ENCODE measurements at regions not wholly inside any gene's neighbourhood (a gene's known extent, or its start where the extent isn't known, plus 50 kb on each side); places are given as distances from the start of the nearest gene placed in this dataset.
"Not testable (repeated sequence)": the region's sequence is repeated elsewhere in the genome, so short reads cannot be mapped to it uniquely, and the experiment has no call there.

DNA sequence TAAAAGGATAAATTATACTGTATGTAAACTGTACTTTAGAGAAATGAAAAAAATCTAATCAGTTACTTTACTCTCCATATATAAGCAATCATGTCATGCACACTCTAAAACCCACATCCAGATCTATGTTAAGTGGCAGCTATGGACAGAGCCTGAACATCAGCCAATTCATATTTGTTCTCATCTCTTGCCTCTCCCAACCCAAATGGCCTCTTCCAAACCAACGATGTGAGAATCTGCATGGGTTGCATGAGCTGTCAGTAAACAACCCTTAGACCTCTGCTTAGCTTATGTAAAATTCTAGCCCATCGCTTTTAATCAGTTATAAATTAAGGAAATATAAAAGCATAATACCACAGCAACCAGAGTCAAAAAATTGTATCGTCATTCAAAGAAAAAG is 288.7 kb upstream of the INTU start:
- in situ Hi-C loops (cut with HindIII; ENCODE audit: low pct_unique_long_range_greater_than_20kb, low sequenced_read_pairs) = no loop called here
- no peak for DNase-seq (ENCODE audit: low read depth)

GRCh38 chr4:127347936-127348335 is 284.8 kb upstream of the INTU start:
- in situ Hi-C loops (cut with HindIII; ENCODE audit: low pct_unique_long_range_greater_than_20kb, low sequenced_read_pairs) = no loop called here

DNA sequence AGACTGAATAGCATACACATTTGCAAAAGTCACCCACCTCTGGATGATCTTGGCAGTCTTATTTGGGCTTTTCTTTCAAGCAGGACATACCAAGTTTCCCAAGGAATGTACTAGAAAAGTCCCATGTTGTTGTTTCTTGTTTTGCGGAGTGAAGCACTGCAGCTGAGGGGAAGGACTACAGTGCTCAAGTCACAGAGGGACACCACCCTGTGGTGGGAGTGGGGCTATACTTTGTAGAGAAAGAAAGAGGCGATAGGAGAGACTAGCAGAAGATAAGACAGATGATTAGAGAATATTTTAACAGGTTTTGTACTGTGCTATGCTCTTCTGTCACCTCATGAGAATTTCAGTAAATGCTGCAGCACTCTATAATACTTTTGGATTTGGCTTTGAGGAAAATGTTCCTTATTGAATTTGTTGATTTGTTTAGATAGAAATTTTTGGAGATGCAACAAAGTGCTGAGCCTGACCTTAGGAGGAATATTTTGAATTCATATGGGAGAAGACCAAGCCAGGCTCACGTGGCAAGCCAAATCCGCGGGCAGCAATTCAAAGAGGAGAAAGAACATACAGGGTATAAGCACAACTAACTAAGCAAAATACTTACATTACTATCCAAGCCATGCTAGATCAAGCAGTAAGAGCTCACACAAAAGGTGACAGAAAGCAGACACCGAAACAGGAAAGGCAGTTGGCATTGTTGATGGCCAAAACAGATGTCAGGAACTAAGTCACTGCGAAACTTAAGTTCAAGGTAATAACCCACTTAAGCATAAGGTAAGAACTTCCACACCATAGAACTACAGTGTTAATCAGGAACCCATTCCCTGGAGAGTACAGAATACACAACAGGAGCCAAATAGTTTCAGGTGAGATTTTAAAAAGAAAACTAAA is 280.3 kb upstream of the INTU start:
- in situ Hi-C loops (cut with HindIII; ENCODE audit: low pct_unique_long_range_greater_than_20kb, low sequenced_read_pairs) = no loop called here
- no peak for DNase-seq (ENCODE audit: low read depth)

More at GRCh38 chr4:127347936-127348335, 284.8 kb upstream of the INTU start:
- DNase-seq (ENCODE audit: low read depth) = no peak

- in situ Hi-C loops (cut with HindIII; ENCODE audit: low pct_unique_long_range_greater_than_20kb, low sequenced_read_pairs) = no loop called here
Observed at GRCh38 chr4:127355743-127356142, 277.0 kb upstream of the INTU start.

DNA sequence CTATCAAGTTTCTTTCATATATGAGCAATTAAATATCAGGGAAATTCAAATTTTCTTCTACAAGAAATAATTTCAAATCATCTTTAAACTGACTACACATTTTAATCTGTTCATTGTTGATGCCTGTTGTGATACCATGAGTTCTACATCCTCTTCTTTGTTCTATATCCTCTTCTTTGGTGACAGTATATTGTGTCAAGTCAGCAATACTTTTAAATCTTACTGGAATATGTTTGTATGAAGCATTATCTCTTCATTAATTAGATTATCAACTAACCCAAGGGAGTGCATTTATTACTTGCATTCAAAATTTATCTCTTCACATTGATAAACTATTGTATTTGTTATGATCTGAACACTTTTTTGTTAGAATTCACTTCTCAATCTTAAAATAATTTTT is 275.0 kb upstream of the INTU start:
- in situ Hi-C loops (cut with HindIII; ENCODE audit: low pct_unique_long_range_greater_than_20kb, low sequenced_read_pairs) = no loop called here
- no peak for DNase-seq (ENCODE audit: low read depth)

More at GRCh38 chr4:127355743-127356142, 277.0 kb upstream of the INTU start:
- DNase-seq (ENCODE audit: low read depth) = no peak

DNA sequence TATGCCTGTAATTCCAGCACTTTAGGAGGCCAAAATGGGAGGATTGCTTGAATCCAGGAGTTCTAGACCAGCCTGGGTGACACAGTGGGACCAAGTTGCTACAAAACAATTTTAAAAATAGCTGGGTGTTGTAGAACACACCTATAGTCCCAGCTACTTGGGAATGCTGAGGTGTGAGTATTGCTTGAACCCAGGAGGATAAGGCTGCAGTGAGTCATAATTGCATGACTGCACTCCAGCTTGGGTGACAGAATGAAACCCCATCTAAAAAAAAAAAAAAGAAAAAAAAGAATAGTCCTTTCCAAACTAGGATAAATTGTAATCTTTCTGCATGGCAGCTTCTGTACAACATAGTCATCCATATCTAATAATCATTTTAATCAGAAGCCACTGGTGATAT is 270.1 kb upstream of the INTU start:
- in situ Hi-C loops (cut with HindIII; ENCODE audit: low pct_unique_long_range_greater_than_20kb, low sequenced_read_pairs) = no loop called here
- no peak for DNase-seq (ENCODE audit: low read depth)

- in situ Hi-C loops (cut with HindIII; ENCODE audit: low pct_unique_long_range_greater_than_20kb, low sequenced_read_pairs) = no loop called here
- DNase-seq (ENCODE audit: low read depth) = no peak
Observed at GRCh38 chr4:127364397-127364796, 268.4 kb upstream of the INTU start.

GRCh38 chr4:127364911-127365310 is 267.8 kb upstream of the INTU start:
- DNase-seq (ENCODE audit: low read depth) = no peak
- in situ Hi-C loops (cut with HindIII; ENCODE audit: low pct_unique_long_range_greater_than_20kb, low sequenced_read_pairs) = no loop called here

DNA sequence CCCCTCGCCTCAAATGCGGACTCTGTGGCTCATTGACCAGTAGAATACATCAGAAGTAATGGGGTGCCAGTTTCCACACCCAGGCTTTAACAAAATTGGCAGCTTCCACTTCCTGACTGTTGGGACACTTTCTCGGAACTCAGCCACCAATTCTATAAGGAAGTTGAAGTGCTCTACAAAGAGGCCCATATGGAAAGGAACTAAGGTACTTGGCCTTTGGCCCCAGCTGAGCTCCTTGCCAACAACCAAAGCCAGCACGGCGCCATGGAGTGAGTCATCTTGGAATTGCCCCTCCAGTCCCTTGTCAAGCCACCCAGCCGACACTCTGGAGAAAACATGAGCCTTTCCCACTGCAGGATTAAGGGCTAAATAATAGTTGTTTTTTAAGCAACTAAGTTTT is 262.2 kb upstream of the INTU start:
- in situ Hi-C loops (cut with HindIII; ENCODE audit: low pct_unique_long_range_greater_than_20kb, low sequenced_read_pairs) = no loop called here

GRCh38 chr4:127379499-127379898 is 253.3 kb upstream of the INTU start:
- in situ Hi-C loops (cut with HindIII; ENCODE audit: low pct_unique_long_range_greater_than_20kb, low sequenced_read_pairs) = no loop called here
- DNase-seq (ENCODE audit: low read depth) = no peak

More for the DNA sequence above, 262.2 kb upstream of the INTU start:
- DNase-seq (ENCODE audit: low read depth) = no peak

DNA sequence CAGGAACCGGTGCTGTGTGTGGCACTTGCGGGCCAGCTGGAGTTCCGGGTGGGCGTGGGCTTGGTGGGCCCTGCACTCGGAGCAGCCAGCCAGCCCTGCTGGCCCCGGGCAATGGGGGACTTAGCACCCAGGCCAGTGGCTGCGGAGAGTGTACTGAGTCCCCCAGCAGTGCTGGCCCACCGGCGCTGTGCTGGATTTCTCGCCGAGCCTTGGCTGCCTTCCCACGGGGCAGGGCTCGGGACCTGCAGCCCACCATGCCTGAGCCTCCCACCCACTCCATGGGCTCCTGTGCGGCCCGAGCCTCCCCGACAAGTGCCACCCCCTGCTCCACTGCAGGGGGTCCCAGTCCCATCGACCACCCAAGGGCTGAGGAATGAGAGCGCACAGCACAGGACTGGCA is 252.8 kb upstream of the INTU start:
- in situ Hi-C loops (cut with HindIII; ENCODE audit: low pct_unique_long_range_greater_than_20kb, low sequenced_read_pairs); DNase-seq (ENCODE audit: low read depth): not testable (repeated sequence)

GRCh38 chr4:127383666-127384065 is 249.1 kb upstream of the INTU start:
- DNase-seq (ENCODE audit: low read depth) = no peak
- in situ Hi-C loops (cut with HindIII; ENCODE audit: low pct_unique_long_range_greater_than_20kb, low sequenced_read_pairs) = no loop called here

GRCh38 chr4:127394516-127394915 is 238.2 kb upstream of the INTU start:
- DNase-seq (ENCODE audit: low read depth) = no peak
- in situ Hi-C loops (cut with HindIII; ENCODE audit: low pct_unique_long_range_greater_than_20kb, low sequenced_read_pairs) = no loop called here

DNA sequence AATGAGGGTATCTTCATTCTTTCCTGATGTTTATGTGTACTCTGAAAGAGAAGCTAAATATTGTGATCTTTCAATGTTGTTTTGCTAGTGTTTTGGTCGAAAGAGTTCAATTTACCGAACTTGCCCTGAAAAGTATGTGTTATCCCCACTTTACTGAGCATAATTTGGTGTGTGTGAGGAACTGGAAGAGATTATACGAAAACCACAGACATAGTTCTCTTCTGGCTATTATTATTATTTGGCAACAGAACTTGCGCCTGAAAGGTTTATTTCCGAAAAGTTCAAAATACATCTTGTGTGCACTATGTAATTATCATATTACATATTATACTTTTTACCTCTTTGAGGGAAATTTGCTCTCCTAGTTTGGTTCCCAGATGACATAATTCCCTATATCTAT is 232.5 kb upstream of the INTU start:
- no peak for DNase-seq (ENCODE audit: low read depth)
- in situ Hi-C loops (cut with HindIII; ENCODE audit: low pct_unique_long_range_greater_than_20kb, low sequenced_read_pairs) = no loop called here

- peak; percentile 37 for DNase-seq (ENCODE audit: low read depth)
Observed at GRCh38 chr4:127400731-127401346, 231.9 kb upstream of the INTU start.

GRCh38 chr4:127403471-127404084 is 229.2 kb upstream of the INTU start:
- DNase-seq (ENCODE audit: low read depth) = peak; percentile 21
- in situ Hi-C loops (cut with HindIII; ENCODE audit: low pct_unique_long_range_greater_than_20kb, low sequenced_read_pairs) = no loop called here

More at GRCh38 chr4:127400731-127401346, 231.9 kb upstream of the INTU start:
- in situ Hi-C loops (cut with HindIII; ENCODE audit: low pct_unique_long_range_greater_than_20kb, low sequenced_read_pairs) = no loop called here

GRCh38 chr4:127406187-127406586 is 226.6 kb upstream of the INTU start:
- in situ Hi-C loops (cut with HindIII; ENCODE audit: low pct_unique_long_range_greater_than_20kb, low sequenced_read_pairs) = no loop called here
- DNase-seq (ENCODE audit: low read depth) = no peak

GRCh38 chr4:127407572-127407971 is 225.2 kb upstream of the INTU start:
- in situ Hi-C loops (cut with HindIII; ENCODE audit: low pct_unique_long_range_greater_than_20kb, low sequenced_read_pairs); DNase-seq (ENCODE audit: low read depth): not testable (repeated sequence)

DNA sequence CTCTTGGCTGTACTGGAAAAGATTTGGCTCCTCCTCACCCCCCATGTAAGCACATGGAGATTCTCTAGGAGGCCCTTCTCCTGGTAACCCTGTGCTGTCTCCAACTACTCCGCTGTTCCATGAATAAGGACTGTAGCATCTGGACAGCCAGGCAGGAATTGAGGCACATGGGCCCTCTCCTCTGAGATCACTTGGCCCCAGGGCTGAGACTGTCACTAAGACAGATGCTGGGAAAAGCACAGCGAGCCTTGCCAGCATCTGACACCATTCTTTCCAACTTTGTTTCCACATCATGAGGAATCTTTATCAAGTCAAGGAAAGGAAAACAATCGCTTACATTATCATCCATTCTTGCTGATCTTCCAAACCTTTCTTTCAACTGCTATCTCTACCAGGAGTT is 222.6 kb upstream of the INTU start:
- in situ Hi-C loops (cut with HindIII; ENCODE audit: low pct_unique_long_range_greater_than_20kb, low sequenced_read_pairs) = no loop called here
- DNase-seq (ENCODE audit: low read depth) = no peak

Measured in Caki2 (cell line).